ENCODE measurements at regions not wholly inside any gene's neighbourhood (a gene's known extent, or its start where the extent isn't known, plus 50 kb on each side); places are given as distances from the start of the nearest gene placed in this dataset.

GRCh38 chr2:149732730-149733290 is 145.2 kb upstream of the MMADHC start:
- no peak for DNase-seq (ENCODE audit: low spot score)
- intact Hi-C loops (cut with DNase I), result no loop called here

- DNase-seq (ENCODE audit: low spot score), result no peak
Measured at GRCh38 chr2:149732001-149732685, 144.6 kb upstream of the MMADHC start.

DNA sequence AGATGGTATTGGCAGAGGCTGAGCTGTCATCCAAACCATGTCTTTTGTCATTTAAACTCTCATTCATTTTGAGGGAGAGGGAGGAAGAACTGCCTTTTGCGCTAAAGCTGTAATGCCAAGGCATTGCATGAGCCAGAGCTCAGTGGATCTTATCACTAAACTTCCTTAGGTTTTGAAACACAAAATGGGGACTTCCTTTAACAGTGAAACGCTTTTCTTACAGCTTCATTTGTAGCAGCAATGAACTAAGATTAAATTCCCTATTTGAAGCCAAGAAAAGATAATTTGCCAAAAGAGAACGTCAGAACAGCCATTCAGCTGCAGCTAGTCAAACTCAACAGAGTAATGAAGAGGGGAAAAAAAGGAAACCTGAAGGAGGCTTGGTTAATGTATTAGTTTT is 143.5 kb upstream of the MMADHC start:
- intact Hi-C loops (cut with DNase I), result no loop called here

More at GRCh38 chr2:149732001-149732685, 144.6 kb upstream of the MMADHC start:
- intact Hi-C loops (cut with DNase I), result no loop called here

GRCh38 chr2:149729586-149729985 is 142.0 kb upstream of the MMADHC start:
- intact Hi-C loops (cut with DNase I), result no loop called here
- DNase-seq (ENCODE audit: low spot score), result no peak

More for the DNA sequence above, 143.5 kb upstream of the MMADHC start:
- no peak for DNase-seq (ENCODE audit: low spot score)

DNA sequence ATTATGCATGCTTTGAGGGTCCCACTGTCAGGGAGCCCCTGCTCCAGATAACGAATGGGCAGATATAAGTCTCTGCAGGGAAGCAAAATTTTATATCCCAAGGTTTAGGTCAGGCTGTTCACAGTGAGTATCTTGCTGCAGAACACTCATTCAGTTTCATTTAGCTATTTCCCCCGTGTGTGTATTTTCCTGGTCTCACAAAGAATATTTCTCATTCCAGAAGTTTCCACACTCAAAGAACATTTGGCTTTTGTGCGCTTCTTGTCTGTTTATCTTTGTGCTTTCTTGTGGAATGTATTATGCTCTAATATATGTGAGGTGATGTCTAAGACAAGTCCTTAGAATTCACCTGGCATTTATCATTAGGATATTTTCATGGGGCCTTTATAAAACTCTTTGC is 140.4 kb upstream of the MMADHC start:
- intact Hi-C loops (cut with DNase I), result no loop called here
- no peak for DNase-seq (ENCODE audit: low spot score)

DNA sequence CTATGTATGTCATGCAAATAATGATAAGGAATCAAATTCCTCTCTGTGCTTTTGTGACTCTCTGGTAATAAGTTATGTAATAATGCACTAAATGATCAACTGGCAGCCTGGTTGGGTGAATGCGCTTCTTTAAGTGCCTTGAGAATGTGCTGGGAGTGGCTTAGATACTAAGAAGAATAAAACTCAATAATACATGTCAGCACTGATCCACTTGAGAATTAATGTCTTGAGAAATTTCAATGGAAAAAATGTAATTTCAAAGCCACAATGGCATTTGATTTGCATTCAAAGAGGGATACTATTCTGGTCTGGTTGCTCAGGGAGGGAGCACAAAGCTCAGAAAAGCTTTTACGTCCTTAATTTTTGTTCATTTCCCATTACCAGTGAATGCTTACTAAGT is 137.7 kb upstream of the MMADHC start:
- DNase-seq (ENCODE audit: low spot score), result no peak
- intact Hi-C loops (cut with DNase I), result no loop called here

GRCh38 chr2:149724091-149724490 is 136.5 kb upstream of the MMADHC start:
- intact Hi-C loops (cut with DNase I), result no loop called here
- no peak for DNase-seq (ENCODE audit: low spot score)

GRCh38 chr2:149720615-149721014 is 133.0 kb upstream of the MMADHC start:
- no peak for DNase-seq (ENCODE audit: low spot score)
- intact Hi-C loops (cut with DNase I), result no loop called here

DNA sequence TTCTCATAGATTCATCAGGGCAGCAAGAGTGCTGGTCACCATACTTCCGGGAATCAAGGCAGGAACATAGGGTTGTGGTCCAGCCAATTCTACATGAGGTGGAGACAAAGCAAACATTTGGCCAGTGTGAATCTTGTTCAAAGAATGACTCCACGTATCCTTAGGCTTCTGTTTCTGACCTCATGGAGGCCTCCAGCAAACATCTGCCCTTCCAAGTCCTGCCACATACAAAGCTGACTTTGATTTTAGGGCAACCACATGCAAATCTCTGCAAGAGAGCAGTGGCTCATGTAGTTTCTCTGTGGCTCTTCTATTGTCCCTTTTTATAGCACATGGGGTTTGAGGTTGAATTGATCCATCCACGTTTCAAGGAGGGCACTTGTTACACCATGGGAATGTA is 132.1 kb upstream of the MMADHC start:
- DNase-seq (ENCODE audit: low spot score), result no peak
- intact Hi-C loops (cut with DNase I), result no loop called here

DNA sequence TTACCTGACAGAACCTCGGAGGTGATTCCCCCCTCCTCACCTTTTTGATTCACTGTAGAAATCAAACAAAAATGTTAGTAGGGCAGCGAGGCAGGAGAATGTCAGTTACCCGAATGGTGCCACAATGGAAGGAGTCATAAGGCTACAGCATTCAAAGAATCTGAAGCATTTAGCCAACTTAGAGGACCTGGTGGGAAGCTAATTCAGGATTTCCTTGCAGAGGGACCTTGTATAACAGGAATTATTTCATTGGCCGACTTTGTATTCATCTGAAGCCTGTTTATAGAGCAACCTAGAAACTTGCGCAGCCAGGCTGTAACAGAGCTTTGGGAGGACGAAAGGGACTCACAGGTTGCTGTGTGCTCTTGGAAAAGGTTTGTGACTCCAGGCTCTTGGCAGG is 129.1 kb upstream of the MMADHC start:
- intact Hi-C loops (cut with DNase I), result no loop called here

GRCh38 chr2:149715894-149716293 is 128.3 kb upstream of the MMADHC start:
- intact Hi-C loops (cut with DNase I), result no loop called here
- no peak for DNase-seq (ENCODE audit: low spot score)

More for the DNA sequence above, 129.1 kb upstream of the MMADHC start:
- no peak for DNase-seq (ENCODE audit: low spot score)

- intact Hi-C loops (cut with DNase I), result no loop called here
- no peak for DNase-seq (ENCODE audit: low spot score)
Measured at GRCh38 chr2:149715005-149715592, 127.5 kb upstream of the MMADHC start.

DNA sequence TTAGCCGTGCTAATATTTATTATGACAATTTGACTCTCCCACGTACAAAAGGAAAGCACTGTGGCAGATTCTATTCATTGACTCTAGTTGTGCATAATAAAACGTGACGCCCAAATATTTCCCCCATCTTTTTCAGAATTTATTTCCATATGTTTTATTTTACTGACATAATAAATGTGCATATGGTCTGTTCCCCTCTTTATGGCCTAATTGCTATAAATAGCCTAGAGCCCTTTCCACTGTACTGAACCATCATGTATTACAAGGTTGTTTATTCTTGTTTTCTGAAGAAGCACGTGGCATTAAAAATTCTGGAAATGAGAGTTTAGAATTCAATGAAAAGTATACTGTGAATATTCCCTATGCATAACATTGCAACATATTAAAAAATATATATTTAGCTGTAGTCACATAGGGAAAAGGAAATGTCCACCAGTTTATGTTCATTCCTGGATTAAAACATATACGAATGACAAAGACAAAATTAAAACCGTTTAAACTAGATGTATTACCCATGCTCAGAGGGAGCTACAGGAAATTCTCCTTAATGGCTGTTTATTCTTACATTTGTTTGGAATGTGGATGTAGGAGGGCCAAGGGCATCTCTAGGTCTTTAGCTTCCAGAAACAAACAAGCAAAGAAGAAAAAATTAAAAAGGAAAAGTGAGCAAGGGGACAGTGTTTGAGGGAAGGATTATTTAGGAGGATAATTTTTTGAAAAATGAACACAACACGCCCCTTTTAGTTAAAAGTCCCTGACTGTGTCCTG is 122.1 kb upstream of the MMADHC start:
- DNase-seq (ENCODE audit: low spot score), result no peak
- intact Hi-C loops (cut with DNase I), result no loop called here

DNA sequence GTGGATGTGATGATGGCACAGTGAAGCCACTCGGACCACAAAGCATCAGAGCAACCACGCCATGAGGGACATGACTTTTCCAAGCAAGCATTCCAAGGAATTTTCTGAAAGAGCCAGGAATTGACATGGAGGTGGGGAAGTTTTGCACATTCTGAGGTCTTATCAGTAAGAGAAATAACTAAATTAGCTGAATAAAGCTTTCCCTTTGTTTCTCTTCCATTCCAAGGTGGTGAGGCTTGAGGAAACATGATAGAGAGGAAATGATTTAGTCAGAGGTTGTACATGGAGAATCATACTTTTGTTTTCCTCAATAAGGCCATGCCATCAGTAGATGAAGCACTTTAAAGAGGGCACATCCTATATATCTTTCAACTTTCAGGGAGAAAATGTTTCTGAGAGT is 115.7 kb upstream of the MMADHC start:
- no peak for DNase-seq (ENCODE audit: low spot score)
- intact Hi-C loops (cut with DNase I), result no loop called here

- no peak for DNase-seq (ENCODE audit: low spot score)
- intact Hi-C loops (cut with DNase I), result no loop called here
Measured at GRCh38 chr2:149702571-149702970, 115.0 kb upstream of the MMADHC start.

GRCh38 chr2:149701241-149701640 is 113.7 kb upstream of the MMADHC start:
- intact Hi-C loops (cut with DNase I), result no loop called here
- no peak for DNase-seq (ENCODE audit: low spot score)

DNA sequence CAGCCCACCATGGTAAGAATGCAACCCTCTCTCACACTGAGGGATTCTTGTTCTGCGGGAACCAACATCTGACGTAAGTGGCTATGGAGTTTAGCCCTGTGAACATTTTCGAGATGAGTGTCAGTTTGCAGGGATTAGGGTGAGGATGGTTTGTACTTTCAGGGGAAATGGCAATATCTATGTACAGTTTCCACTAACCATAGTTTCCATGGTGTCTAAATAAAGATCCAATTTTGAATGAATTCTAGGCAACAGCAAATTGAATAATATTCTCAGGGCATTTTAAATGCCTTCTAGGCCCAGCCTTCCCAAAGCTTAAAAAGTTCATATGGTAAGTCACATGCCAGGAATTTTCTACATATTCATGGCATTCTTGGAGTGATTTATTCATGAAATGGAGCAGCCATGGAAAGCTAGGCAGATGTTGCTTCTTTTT is 105.4 kb upstream of the MMADHC start:
- DNase-seq (ENCODE audit: low spot score), result no peak
- intact Hi-C loops (cut with DNase I), result no loop called here

- DNase-seq (ENCODE audit: low spot score), result no peak
- intact Hi-C loops (cut with DNase I), result no loop called here
Measured at GRCh38 chr2:149690825-149691224, 103.2 kb upstream of the MMADHC start.

- DNase-seq (ENCODE audit: low spot score), result no peak
- intact Hi-C loops (cut with DNase I), result no loop called here
Measured at GRCh38 chr2:149687052-149687427, 99.5 kb upstream of the MMADHC start.
